HG02623 (cell line): ENCODE measurements at regions not wholly inside any gene's neighbourhood (a gene's known extent, or its start where the extent isn't known, plus 50 kb on each side); places are given as distances from the start of the nearest gene placed in this dataset.
"Not testable (repeated sequence)": the region's sequence is repeated elsewhere in the genome, so short reads cannot be mapped to it uniquely, and the experiment has no call there.

Source experiments
- ATAC-seq: cut with Tn5 transposase; IDR thresholded peaks from one replicate; pipeline ENCODE4 v1.9.1; 2021; ENCODE audit warnings: moderate library complexity; ENCODE audit not compliant: unreplicated experiment

- ATAC-seq, result no peak
Measured at GRCh38 chr2:185475914-185476313, 262.7 kb upstream of the FSIP2 start.

- ATAC-seq, result no peak
Measured at GRCh38 chr2:185477452-185477851, 261.2 kb upstream of the FSIP2 start.

- ATAC-seq, result no peak
Measured at GRCh38 chr2:185484602-185485001, 254.0 kb upstream of the FSIP2 start.

GRCh38 chr2:185502351-185502750, 236.3 kb upstream of the FSIP2 start:
- ATAC-seq, result no peak

- ATAC-seq, result no peak
Measured at GRCh38 chr2:185507719-185508118, 230.9 kb upstream of the FSIP2 start.

GRCh38 chr2:185510060-185510459, 228.5 kb upstream of the FSIP2 start:
- ATAC-seq, result no peak

GRCh38 chr2:185511925-185512324, 226.7 kb upstream of the FSIP2 start:
- no peak for ATAC-seq

GRCh38 chr2:185522472-185522871, 216.1 kb upstream of the FSIP2 start:
- ATAC-seq, result no peak

- ATAC-seq, result not testable (repeated sequence)
Measured at GRCh38 chr2:185524242-185524641, 214.4 kb upstream of the FSIP2 start.

GRCh38 chr2:185526161-185526560, 212.4 kb upstream of the FSIP2 start:
- no peak for ATAC-seq

GRCh38 chr2:185531721-185532120, 206.9 kb upstream of the FSIP2 start:
- ATAC-seq, result no peak

- no peak for ATAC-seq
Measured at GRCh38 chr2:185537689-185538088, 200.9 kb upstream of the FSIP2 start.

GRCh38 chr2:185567196-185567595, 171.4 kb upstream of the FSIP2 start:
- no peak for ATAC-seq

GRCh38 chr2:185567940-185568339, 170.7 kb upstream of the FSIP2 start:
- no peak for ATAC-seq

- ATAC-seq, result no peak
Measured at GRCh38 chr2:185578322-185578721, 160.3 kb upstream of the FSIP2 start.

- ATAC-seq, result no peak
Measured at GRCh38 chr2:185583058-185583816, 155.4 kb upstream of the FSIP2 start.

- ATAC-seq, result not testable (repeated sequence)
Measured at GRCh38 chr2:185585165-185585564, 153.4 kb upstream of the FSIP2 start.

- ATAC-seq, result not testable (repeated sequence)
Measured at GRCh38 chr2:185591276-185591675, 147.3 kb upstream of the FSIP2 start.

GRCh38 chr2:185607945-185608344, 130.7 kb upstream of the FSIP2 start:
- ATAC-seq, result no peak

- ATAC-seq, result no peak
Measured at GRCh38 chr2:185608799-185609198, 129.8 kb upstream of the FSIP2 start.

GRCh38 chr2:185610301-185610700, 128.3 kb upstream of the FSIP2 start:
- no peak for ATAC-seq

- ATAC-seq, result no peak
Measured at GRCh38 chr2:185618625-185619024, 120.0 kb upstream of the FSIP2 start.

GRCh38 chr2:185625604-185626003, 113.0 kb upstream of the FSIP2 start:
- ATAC-seq, result no peak
